ENCODE measurements at regions not wholly inside any gene's neighbourhood (a gene's known extent, or its start where the extent isn't known, plus 50 kb on each side); places are given as distances from the start of the nearest gene placed in this dataset.

DNA sequence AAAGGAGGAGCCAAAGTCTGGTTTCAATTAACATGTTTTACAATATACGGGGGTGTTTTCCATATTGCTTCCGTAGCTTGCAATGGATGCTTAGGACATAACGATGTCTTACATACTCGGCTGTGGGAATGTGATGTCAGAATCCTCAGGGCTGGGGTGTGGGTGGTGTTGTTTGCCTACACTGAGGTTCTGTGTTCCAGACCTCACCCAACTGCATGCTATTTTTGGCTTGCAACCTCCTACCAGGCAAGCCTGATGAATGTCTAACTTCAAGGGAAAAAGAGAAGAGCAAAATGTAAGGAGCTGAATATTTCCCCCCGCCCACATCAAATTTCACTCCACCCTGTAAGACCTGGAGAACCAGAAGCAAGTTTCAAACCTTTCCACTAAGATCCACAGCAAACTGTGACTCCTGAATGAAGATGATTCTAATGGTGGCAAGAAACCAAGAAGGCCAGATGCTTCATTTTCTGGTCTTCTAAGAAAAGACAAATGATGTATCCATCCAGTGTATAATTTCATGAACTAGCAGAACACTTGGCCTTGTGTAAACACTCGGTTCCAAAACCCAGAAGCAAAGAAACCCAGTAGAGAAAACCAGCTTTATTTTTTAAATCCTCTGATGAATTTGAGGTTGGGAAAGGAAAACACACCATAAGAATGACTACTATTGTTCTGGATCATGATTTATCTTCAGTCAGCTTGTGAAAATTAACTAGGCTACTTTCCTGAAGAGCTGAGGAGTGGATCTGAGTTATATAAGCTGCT lies 227.9 kb downstream of the DACT1 start:
- Histone ChIP-seq H3K79me2 (no peaks in the 10 kb centered on the region), H3K4me3 (ENCODE audit: low read depth, low read length) (no peak overlapping the region), H3K9ac (no peak overlapping the region), H3K27ac (no peak overlapping the region), H2AFZ (no peak overlapping the region), H3K36me3 (ENCODE audit: control insufficient read depth, insufficient read depth, low read length) (no peaks in the 10 kb centered on the region), H3K9me3 (ENCODE audit: control insufficient read depth, low read length) (no peaks in the 10 kb centered on the region), H3K4me2 (ENCODE audit: low read length) (no peak overlapping the region), H3K4me1 (no peaks in the 10 kb centered on the region), H3K27me3 (ENCODE audit: control insufficient read depth, insufficient read depth, low read length) (no peaks in the 10 kb centered on the region)
- no peak for TF ChIP-seq CTCF (IDR thresholded peaks at IDR 0.05)

DNA sequence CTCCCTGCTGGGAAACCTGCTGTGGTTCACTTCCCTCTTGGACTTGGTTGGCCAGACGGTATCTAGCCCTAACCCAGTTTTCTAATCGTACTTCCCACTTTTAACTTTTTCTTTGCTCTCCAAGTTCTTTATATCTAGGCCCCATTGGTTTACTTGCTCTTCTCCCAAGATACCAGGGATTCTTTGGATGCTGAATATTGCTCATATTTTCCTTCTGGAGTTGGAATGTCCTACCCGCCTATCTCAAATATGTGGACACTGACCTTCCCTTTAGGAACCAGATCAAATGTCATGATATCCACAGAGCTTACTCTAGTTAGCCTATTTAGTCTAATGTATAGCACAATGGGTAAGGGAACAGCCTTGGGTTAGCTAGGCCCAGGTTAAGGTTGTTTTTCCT lies 228.6 kb downstream of the DACT1 start:
- TF ChIP-seq CTCF (IDR thresholded peaks at IDR 0.05) = no peak
- no peaks in the 10 kb centered on the region for H3K27me3 ChIP-seq (ENCODE audit: control insufficient read depth, insufficient read depth, low read length)
- no peaks in the 10 kb centered on the region for H3K79me2 ChIP-seq
- no peak overlapping the region for H2AFZ ChIP-seq
- H3K27ac ChIP-seq = no peak overlapping the region
- H3K9ac ChIP-seq = no peak overlapping the region
- H3K36me3 ChIP-seq (ENCODE audit: control insufficient read depth, insufficient read depth, low read length) = no peaks in the 10 kb centered on the region
- H3K4me2 ChIP-seq (ENCODE audit: low read length) = no peak overlapping the region
- H3K4me1 ChIP-seq = no peaks in the 10 kb centered on the region
- no peak overlapping the region for H3K4me3 ChIP-seq (ENCODE audit: low read depth, low read length)
- H3K9me3 ChIP-seq (ENCODE audit: control insufficient read depth, low read length) = no peaks in the 10 kb centered on the region

GRCh38 chr14:58870961-58871360 lies 233.2 kb downstream of the DACT1 start:
- H3K36me3 ChIP-seq (ENCODE audit: control insufficient read depth, insufficient read depth, low read length) = no peaks in the 10 kb centered on the region
- no peak overlapping the region for H3K4me3 ChIP-seq (ENCODE audit: low read depth, low read length)
- no peak overlapping the region for H2AFZ ChIP-seq
- no peaks in the 10 kb centered on the region for H3K9me3 ChIP-seq (ENCODE audit: control insufficient read depth, low read length)
- no peak overlapping the region for H3K4me2 ChIP-seq (ENCODE audit: low read length)
- H3K9ac ChIP-seq = no peak overlapping the region
- H3K27ac ChIP-seq = no peak overlapping the region
- no peaks in the 10 kb centered on the region for H3K27me3 ChIP-seq (ENCODE audit: control insufficient read depth, insufficient read depth, low read length)
- no peak for TF ChIP-seq CTCF (IDR thresholded peaks at IDR 0.05)
- no peaks in the 10 kb centered on the region for H3K79me2 ChIP-seq
- H3K4me1 ChIP-seq = peaks cover 8% of the 10 kb centered on the region

GRCh38 chr14:58871573-58871972 lies 233.8 kb downstream of the DACT1 start:
- no peaks in the 10 kb centered on the region for H3K36me3 ChIP-seq (ENCODE audit: control insufficient read depth, insufficient read depth, low read length)
- no peak overlapping the region for H3K27ac ChIP-seq
- TF ChIP-seq CTCF (IDR thresholded peaks at IDR 0.05) = no peak
- H3K4me1 ChIP-seq = peaks cover 8% of the 10 kb centered on the region
- no peak overlapping the region for H3K4me3 ChIP-seq (ENCODE audit: low read depth, low read length)
- H3K27me3 ChIP-seq (ENCODE audit: control insufficient read depth, insufficient read depth, low read length) = no peaks in the 10 kb centered on the region
- H2AFZ ChIP-seq = no peak overlapping the region
- H3K9ac ChIP-seq = no peak overlapping the region
- H3K4me2 ChIP-seq (ENCODE audit: low read length) = no peak overlapping the region
- H3K79me2 ChIP-seq = no peaks in the 10 kb centered on the region
- H3K9me3 ChIP-seq (ENCODE audit: control insufficient read depth, low read length) = no peaks in the 10 kb centered on the region

DNA sequence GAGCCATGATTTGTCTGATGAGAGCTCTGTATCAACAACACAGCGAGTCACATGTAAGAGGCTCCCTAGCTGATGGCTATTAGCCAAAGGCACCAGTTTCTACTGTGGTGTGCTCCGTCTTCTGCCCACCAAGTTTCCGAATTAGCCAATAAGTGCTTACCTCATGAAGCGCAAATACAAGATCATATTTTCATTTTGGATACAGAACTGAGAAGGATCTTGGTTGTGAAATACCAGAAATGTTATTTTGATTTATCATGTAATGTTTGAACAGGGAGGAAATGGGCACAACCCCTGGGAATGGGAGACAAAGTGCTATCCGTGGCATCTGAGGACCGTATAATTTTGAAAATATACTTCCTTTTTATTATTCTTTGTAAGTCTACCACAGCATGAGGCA lies 234.3 kb downstream of the DACT1 start:
- no peaks in the 10 kb centered on the region for H3K79me2 ChIP-seq
- peaks cover 8% of the 10 kb centered on the region for H3K4me1 ChIP-seq
- H3K9me3 ChIP-seq (ENCODE audit: control insufficient read depth, low read length) = no peaks in the 10 kb centered on the region
- H3K27ac ChIP-seq = no peak overlapping the region
- H3K4me2 ChIP-seq (ENCODE audit: low read length) = no peak overlapping the region
- no peaks in the 10 kb centered on the region for H3K36me3 ChIP-seq (ENCODE audit: control insufficient read depth, insufficient read depth, low read length)
- H2AFZ ChIP-seq = no peak overlapping the region
- TF ChIP-seq CTCF (IDR thresholded peaks at IDR 0.05) = no peak
- H3K27me3 ChIP-seq (ENCODE audit: control insufficient read depth, insufficient read depth, low read length) = no peaks in the 10 kb centered on the region
- no peak overlapping the region for H3K4me3 ChIP-seq (ENCODE audit: low read depth, low read length)
- H3K9ac ChIP-seq = no peak overlapping the region

All from parathyroid adenoma (tissue), 2 donors.